Endothelial cell of umbilical vein (primary cell): ENCODE measurements at regions not wholly inside any gene's neighbourhood (a gene's known extent, or its start where the extent isn't known, plus 50 kb on each side); places are given as distances from the start of the nearest gene placed in this dataset.

Experiments
- BruUV-seq: library from RNA; stranded (reverse); fragments of 400-500 nt; replicated peaks from 2 replicates; lab custom pipeline; 2021; lab: Mats Ljungman, UMichigan
- CTCF ChIA-PET: fragments of 300-600, 350-600 bp; sonication (Branson Sonifier 250); formaldehyde crosslinking; loops from one replicate; lab custom pipeline; 2021; ENCODE audit warnings: antibody characterized with exemption, inconsistent platforms; lab: Charles Lee
- POLR2A ChIA-PET: fragments of 300-600, 350-600 bp; sonication (Branson Sonifier 250); formaldehyde crosslinking; loops from one replicate; lab custom pipeline; 2021; ENCODE audit warnings: antibody characterized with exemption, inconsistent platforms; lab: Charles Lee
- DNase-seq: peaks from one replicate; pipeline ENCODE4 v3.0.0-alpha.2; 2011; ENCODE audit warnings: low read depth, low spot score
- FAIRE-seq: peaks from 2 replicates; lab custom pipeline; 2011; peaks lifted over from hg19 to GRCh38; lab: Jason Lieb, UNC
- H2AFZ ChIP-seq: 2 replicates; pipeline ENCODE4 v1.6.0; 2012; ENCODE audit warnings: low read depth, low read length, control low read depth, inconsistent platforms
- H3K27ac ChIP-seq: 2 replicates; pipeline ENCODE4 v1.5.1; 2011; ENCODE audit warnings: low read depth, mild to moderate bottlenecking, control low read depth, low read length, moderate library complexity; ENCODE audit not compliant: insufficient read depth
- H3K27me3 ChIP-seq, 2 experiments: 2 replicates each; pipeline versions ENCODE4 v1.6.0 to v1.6.1; 2011; ENCODE audit warnings: low read length in 2 of 2, mixed read lengths in 1 of 2; ENCODE audit not compliant: control insufficient read depth in 2 of 2, insufficient read depth in 2 of 2
- H3K36me3 ChIP-seq, 2 experiments: 2 replicates in 1 of 2; 3 replicates in 1 of 2; pipeline ENCODE4 v1.5.1; 2011; ENCODE audit warnings: low read length in 2 of 2, mild to moderate bottlenecking in 1 of 2, moderate library complexity in 1 of 2; ENCODE audit not compliant: control insufficient read depth in 2 of 2, insufficient read depth in 2 of 2; ENCODE audit errors: extremely low read depth in 1 of 2
- H3K4me1 ChIP-seq: 3 replicates; pipeline ENCODE4 v1.5.1; 2011; ENCODE audit warnings: mild to moderate bottlenecking, low read length; ENCODE audit not compliant: control insufficient read depth, insufficient read depth; ENCODE audit errors: extremely low read depth
- H3K4me2 ChIP-seq: 2 replicates; pipeline ENCODE4 v1.6.1; 2011; ENCODE audit warnings: low read length, control low read depth, mixed read lengths; ENCODE audit not compliant: insufficient read depth
- H3K4me3 ChIP-seq, 3 experiments: fragments of 200-600 bp in 1 of 3; sonication (generic), shearing (Covaris generic) in 1 of 3; replicated peaks in 1 of 3; 2 replicates each; pipeline ENCODE4 v1.5.1; 2011 to 2016; ENCODE audit warnings: control low read depth in 3 of 3, low read length in 3 of 3, mild to moderate bottlenecking in 2 of 3, inconsistent platforms in 1 of 3, low read depth in 1 of 3, moderate library complexity in 1 of 3; ENCODE audit not compliant: insufficient read depth in 1 of 3
- H3K79me2 ChIP-seq: 2 replicates; pipeline ENCODE4 v1.6.0; 2012; ENCODE audit warnings: low read length, inconsistent platforms; ENCODE audit not compliant: control insufficient read depth, insufficient read depth
- H3K9ac ChIP-seq: replicated peaks from 2 replicates; pipeline ENCODE3; 2011; ENCODE audit warnings: low read length, control low read depth; ENCODE audit not compliant: insufficient read depth; ENCODE audit errors: extremely low read depth
- H3K9me1 ChIP-seq: replicated peaks from 3 replicates; pipeline ENCODE4 v1.6.0; 2011; ENCODE audit warnings: mild to moderate bottlenecking, low read length; ENCODE audit not compliant: control insufficient read depth, insufficient read depth; ENCODE audit errors: extremely low read depth
- H3K9me3 ChIP-seq: replicated peaks from 2 replicates; pipeline ENCODE4 v1.5.1; 2012; ENCODE audit warnings: low read length, inconsistent platforms; ENCODE audit not compliant: control insufficient read depth, insufficient read depth
- H4K20me1 ChIP-seq: replicated peaks from 2 replicates; pipeline ENCODE3; 2011; ENCODE audit warnings: mild to moderate bottlenecking, low read length; ENCODE audit not compliant: control insufficient read depth, insufficient read depth; ENCODE audit errors: extremely low read depth
- EZH2 ChIP-seq: IDR thresholded peaks from 2 replicates; pipeline ENCODE4 v1.6.1; 2012; ENCODE audit warnings: borderline replicate concordance, low read depth, mild to moderate bottlenecking, moderate library complexity, low read length, inconsistent platforms; ENCODE audit not compliant: severe bottlenecking
- FOS ChIP-seq: IDR thresholded peaks from 2 replicates; pipeline ENCODE4 v1.6.1; 2011; ENCODE audit warnings: mild to moderate bottlenecking, low read length, moderate library complexity, borderline replicate concordance; ENCODE audit not compliant: insufficient read depth
- GATA2 ChIP-seq: IDR thresholded peaks from 2 replicates; pipeline ENCODE4 v1.7.0; 2011; ENCODE audit warnings: low read depth, mild to moderate bottlenecking, moderate library complexity, mixed read lengths, low read length; ENCODE audit not compliant: insufficient read length, insufficient read depth
- JUN ChIP-seq: IDR thresholded peaks from 2 replicates; pipeline ENCODE4 v1.6.1; 2011; ENCODE audit warnings: borderline replicate concordance, low read depth; ENCODE audit not compliant: insufficient read length, insufficient read depth
- MYC ChIP-seq: IDR thresholded peaks from one replicate; pipeline ENCODE4 v1.6.1; 2011; ENCODE audit warnings: mild to moderate bottlenecking, low read depth, low read length
- POLR2A ChIP-seq: IDR thresholded peaks from 2 replicates; pipeline ENCODE4 v1.6.1; 2012; ENCODE audit warnings: low read depth, mild to moderate bottlenecking, control low read depth, low read length
- dilution Hi-C: fragments of 300-500 bp; cut with MboI; formaldehyde crosslinking; loops from one replicate; pipeline ENCODE4 v1.15.0; 2019; ENCODE audit warnings: low sequenced_read_pairs; ENCODE audit not compliant: extremely low pct_ligation_motif_present
- intact Hi-C: fragments of 100-400 bp; cut with micrococcal nuclease; formaldehyde crosslinking; loops from one replicate; pipeline ENCODE4 v1.10.0; 2022
- TF ChIP-seq, protein P1 (sequence below): IDR thresholded peaks from 2 replicates; pipeline ENCODE4 v1.6.1; 2011; ENCODE audit not compliant: insufficient read depth, insufficient read length
- TF ChIP-seq, protein P2 (sequence below), 2 donors: IDR thresholded peaks; 1 replicate in 1 of 2; 2 replicates in 1 of 2; pipeline ENCODE4 v1.5.1; 2011; ENCODE audit warnings: low read length in 2 of 2, mild to moderate bottlenecking in 2 of 2, moderate library complexity in 2 of 2, control low read depth in 1 of 2, inconsistent platforms in 1 of 2, low read depth in 1 of 2; ENCODE audit not compliant: insufficient read depth in 1 of 2; ENCODE audit errors: extremely low read depth in 1 of 2

DNA sequence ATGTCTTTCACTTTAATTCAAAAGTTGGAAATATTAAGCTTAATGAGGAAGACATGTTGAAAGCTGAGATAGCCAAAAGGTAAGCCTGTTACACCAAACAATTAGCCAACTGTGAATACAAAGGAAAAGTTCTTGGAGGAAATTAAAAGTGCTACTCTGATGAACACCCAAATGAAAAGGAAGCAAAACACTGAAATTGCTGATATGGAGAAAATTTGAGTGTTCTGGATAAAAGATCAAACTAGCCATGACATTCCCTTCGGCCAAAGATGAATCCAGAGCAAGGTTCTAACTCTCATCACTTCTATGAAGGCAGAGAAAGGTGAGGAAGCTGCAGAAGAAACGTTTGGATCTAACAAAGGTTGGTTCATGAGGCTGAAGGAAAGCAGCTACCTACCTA is 280.8 kb upstream of the BCHE start:
- dilution Hi-C loops (no loop called here), intact Hi-C loops (no loop called here)
- DNase-seq (no peak), FAIRE-seq (no peak)
- Histone ChIP-seq H3K9me1 (no peaks in the 10 kb centered on the region), H2AFZ (no peak overlapping the region), H4K20me1 (no peaks in the 10 kb centered on the region), H3K9ac (no peak overlapping the region), H3K27ac (no peak overlapping the region), H3K79me2 (no peaks in the 10 kb centered on the region), H3K4me1 (no peaks in the 10 kb centered on the region), H3K27me3 (no peaks in the 10 kb centered on the region), H3K36me3 (no peaks in the 10 kb centered on the region), H3K4me2 (no peak overlapping the region), H3K4me3 (no peak overlapping the region), H3K9me3 (no peaks in the 10 kb centered on the region)
- CTCF ChIA-PET: interaction anchor here (0.7 kb wide), 1 partner anchor 214 kb away, joined by 3 read pairs; no protein-coding TSS in a partner anchor
- BruUV-seq: no TSS peak
- POLR2A ChIA-PET: no interaction called here
- TF ChIP-seq GATA2 (no peak), MYC (no peak), JUN (no peak), POLR2A (no peak), EZH2 (no peak), FOS (no peak)
- TF ChIP-seq, protein P1, sequence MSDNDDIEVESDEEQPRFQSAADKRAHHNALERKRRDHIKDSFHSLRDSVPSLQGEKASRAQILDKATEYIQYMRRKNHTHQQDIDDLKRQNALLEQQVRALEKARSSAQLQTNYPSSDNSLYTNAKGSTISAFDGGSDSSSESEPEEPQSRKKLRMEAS: no peak
- TF ChIP-seq, protein P2, sequence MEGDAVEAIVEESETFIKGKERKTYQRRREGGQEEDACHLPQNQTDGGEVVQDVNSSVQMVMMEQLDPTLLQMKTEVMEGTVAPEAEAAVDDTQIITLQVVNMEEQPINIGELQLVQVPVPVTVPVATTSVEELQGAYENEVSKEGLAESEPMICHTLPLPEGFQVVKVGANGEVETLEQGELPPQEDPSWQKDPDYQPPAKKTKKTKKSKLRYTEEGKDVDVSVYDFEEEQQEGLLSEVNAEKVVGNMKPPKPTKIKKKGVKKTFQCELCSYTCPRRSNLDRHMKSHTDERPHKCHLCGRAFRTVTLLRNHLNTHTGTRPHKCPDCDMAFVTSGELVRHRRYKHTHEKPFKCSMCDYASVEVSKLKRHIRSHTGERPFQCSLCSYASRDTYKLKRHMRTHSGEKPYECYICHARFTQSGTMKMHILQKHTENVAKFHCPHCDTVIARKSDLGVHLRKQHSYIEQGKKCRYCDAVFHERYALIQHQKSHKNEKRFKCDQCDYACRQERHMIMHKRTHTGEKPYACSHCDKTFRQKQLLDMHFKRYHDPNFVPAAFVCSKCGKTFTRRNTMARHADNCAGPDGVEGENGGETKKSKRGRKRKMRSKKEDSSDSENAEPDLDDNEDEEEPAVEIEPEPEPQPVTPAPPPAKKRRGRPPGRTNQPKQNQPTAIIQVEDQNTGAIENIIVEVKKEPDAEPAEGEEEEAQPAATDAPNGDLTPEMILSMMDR (IDR thresholded peaks at IDR 0.05; ENCODE audit: extremely low read depth in 1 of 2, insufficient read depth in 1 of 2, low read depth in 1 of 2, low read length in 2 of 2): no peak
